ENCODE measurements at regions not wholly inside any gene's neighbourhood (a gene's known extent, or its start where the extent isn't known, plus 50 kb on each side); places are given as distances from the start of the nearest gene placed in this dataset.

GRCh38 chr10:44197646-44198045, 187.3 kb downstream of the CXCL12 start:
- in situ Hi-C loops (cut with HindIII; ENCODE audit: low sequenced_read_pairs) = no loop called here

DNA sequence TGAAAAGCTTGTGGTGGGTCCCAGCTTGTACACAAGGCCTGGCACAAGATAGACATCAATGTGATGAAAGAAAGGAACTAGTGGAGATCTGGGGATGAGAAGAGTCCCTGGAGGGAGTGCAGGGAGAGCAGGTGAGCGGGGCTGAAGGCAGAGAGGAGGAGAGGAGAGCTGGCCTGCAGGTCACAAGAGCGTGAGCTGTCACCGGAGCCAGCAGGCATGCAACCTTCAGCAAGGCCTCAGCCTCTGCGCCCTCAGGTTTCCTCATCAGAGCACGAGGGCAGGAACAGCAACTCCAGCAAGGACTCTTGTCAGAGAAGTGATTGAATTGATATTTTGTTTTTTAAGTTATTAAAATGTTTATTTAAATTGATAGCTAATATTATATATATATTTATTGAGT, 188.6 kb downstream of the CXCL12 start:
- H3K4me3 ChIP-seq (ENCODE audit: low read depth, low read length) = no peak overlapping the region
- TF ChIP-seq, protein P1, sequence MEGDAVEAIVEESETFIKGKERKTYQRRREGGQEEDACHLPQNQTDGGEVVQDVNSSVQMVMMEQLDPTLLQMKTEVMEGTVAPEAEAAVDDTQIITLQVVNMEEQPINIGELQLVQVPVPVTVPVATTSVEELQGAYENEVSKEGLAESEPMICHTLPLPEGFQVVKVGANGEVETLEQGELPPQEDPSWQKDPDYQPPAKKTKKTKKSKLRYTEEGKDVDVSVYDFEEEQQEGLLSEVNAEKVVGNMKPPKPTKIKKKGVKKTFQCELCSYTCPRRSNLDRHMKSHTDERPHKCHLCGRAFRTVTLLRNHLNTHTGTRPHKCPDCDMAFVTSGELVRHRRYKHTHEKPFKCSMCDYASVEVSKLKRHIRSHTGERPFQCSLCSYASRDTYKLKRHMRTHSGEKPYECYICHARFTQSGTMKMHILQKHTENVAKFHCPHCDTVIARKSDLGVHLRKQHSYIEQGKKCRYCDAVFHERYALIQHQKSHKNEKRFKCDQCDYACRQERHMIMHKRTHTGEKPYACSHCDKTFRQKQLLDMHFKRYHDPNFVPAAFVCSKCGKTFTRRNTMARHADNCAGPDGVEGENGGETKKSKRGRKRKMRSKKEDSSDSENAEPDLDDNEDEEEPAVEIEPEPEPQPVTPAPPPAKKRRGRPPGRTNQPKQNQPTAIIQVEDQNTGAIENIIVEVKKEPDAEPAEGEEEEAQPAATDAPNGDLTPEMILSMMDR (IDR thresholded peaks at IDR 0.05; ENCODE audit: low read depth, low read length) = no peak
- no peak for DNase-seq (ENCODE audit: low read depth, low spot score)
- in situ Hi-C loops (cut with HindIII; ENCODE audit: low sequenced_read_pairs) = no loop called here

More at GRCh38 chr10:44197646-44198045, 187.3 kb downstream of the CXCL12 start:
- DNase-seq (ENCODE audit: low read depth, low spot score) = no peak
- H3K4me3 ChIP-seq (ENCODE audit: low read depth, low read length) = no peak overlapping the region
- TF ChIP-seq, protein P1 (IDR thresholded peaks at IDR 0.05; ENCODE audit: low read depth, low read length) = no peak

DNA sequence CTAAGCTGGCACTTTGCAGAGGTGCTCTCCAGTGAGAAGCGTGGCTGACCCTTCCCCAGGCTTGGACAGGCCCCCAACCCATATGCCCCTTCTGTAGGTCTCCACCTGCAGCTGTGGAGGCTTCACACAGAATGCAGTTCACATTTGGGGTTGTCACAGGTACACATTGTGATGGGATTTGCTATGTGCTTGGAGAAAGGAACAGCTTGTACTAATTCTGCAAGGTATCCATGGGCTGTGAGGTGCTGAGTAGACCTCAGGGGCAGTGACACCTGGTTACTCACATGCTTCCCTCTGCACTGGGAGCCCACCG, 188.9 kb downstream of the CXCL12 start:
- TF ChIP-seq, protein P1 (IDR thresholded peaks at IDR 0.05; ENCODE audit: low read depth, low read length) = no peak
- in situ Hi-C loops (cut with HindIII; ENCODE audit: low sequenced_read_pairs) = no loop called here
- DNase-seq (ENCODE audit: low read depth, low spot score) = no peak
- no peak overlapping the region for H3K4me3 ChIP-seq (ENCODE audit: low read depth, low read length)

DNA sequence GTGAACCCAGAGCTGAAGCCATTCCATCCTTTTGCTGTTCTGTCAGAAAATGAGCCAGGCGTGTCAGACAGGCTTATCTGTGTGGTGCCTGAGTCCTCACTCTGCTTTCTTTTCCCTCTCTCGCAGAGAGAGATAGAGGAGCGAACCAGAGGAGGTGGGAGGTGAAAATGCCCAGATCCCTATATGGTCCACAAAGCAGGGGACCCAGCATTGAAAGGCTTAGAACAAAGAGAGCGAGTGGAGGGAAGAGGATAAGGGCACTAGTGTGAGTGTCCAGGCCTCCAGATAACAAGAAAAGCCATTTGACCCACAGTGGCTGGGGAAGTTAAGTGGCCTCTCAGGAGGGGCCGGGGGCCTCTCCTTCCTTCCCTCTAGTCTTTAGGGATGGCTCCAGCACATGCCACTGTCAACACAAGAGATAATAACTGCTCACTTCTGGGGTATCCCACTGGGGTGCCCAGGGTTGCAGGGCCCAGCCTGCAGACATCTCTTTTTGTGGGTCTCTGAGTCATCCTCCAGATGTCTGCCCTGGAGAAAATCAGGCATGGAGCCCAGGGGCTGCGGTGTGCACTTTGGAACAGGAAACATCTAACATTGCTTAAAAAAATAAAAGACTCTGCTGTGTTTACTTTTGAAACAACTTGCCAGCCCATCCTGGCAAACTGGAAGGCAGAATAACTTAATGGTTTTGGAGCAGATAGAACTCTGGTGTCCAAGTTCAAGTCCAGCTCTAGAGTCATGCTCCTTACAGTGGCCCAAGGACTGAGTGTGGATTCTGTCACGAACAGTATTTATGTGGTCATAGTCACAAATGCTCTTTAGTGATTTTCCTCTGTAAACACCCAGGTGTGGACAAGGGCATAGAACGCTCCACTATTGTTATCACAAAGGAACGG, 189.5 kb downstream of the CXCL12 start:
- in situ Hi-C loops (cut with HindIII; ENCODE audit: low sequenced_read_pairs) = no loop called here
- TF ChIP-seq, protein P1 (IDR thresholded peaks at IDR 0.05; ENCODE audit: low read depth, low read length) = no peak
- DNase-seq (ENCODE audit: low read depth, low spot score) = peak; percentile 96
- no peak overlapping the region for H3K4me3 ChIP-seq (ENCODE audit: low read depth, low read length)

GRCh38 chr10:44194435-44194834, 190.5 kb downstream of the CXCL12 start:
- TF ChIP-seq, protein P1 (IDR thresholded peaks at IDR 0.05; ENCODE audit: low read depth, low read length) = no peak
- no peak overlapping the region for H3K4me3 ChIP-seq (ENCODE audit: low read depth, low read length)
- no peak for DNase-seq (ENCODE audit: low read depth, low spot score)
- in situ Hi-C loops (cut with HindIII; ENCODE audit: low sequenced_read_pairs) = no loop called here

GRCh38 chr10:44193567-44194220, 191.2 kb downstream of the CXCL12 start:
- in situ Hi-C loops (cut with HindIII; ENCODE audit: low sequenced_read_pairs) = no loop called here
- TF ChIP-seq, protein P1 (IDR thresholded peaks at IDR 0.05; ENCODE audit: low read depth, low read length) = no peak
- no peak for DNase-seq (ENCODE audit: low read depth, low spot score)
- no peak overlapping the region for H3K4me3 ChIP-seq (ENCODE audit: low read depth, low read length)
